ENCODE measurements at regions not wholly inside any gene's neighbourhood (a gene's known extent, or its start where the extent isn't known, plus 50 kb on each side); places are given as distances from the start of the nearest gene placed in this dataset.

GRCh38 chr2:139585101-139585500, 804.9 kb upstream of the NXPH2 start:
- TF ChIP-seq CTCF (IDR thresholded peaks at IDR 0.05; ENCODE audit: low read depth, low read length) (no peak), POLR2A (IDR thresholded peaks at IDR 0.05; ENCODE audit: extremely low read depth, insufficient read length) (no peak), MAX (IDR thresholded peaks at IDR 0.05; ENCODE audit: low read depth, low read length) (no peak), MYC (IDR thresholded peaks at IDR 0.05; ENCODE audit: low read depth, low read length) (no peak)

All from NB4 (cell line).